ENCODE measurements at regions not wholly inside any gene's neighbourhood (a gene's known extent, or its start where the extent isn't known, plus 50 kb on each side); places are given as distances from the start of the nearest gene placed in this dataset.

- H3K27ac Mint-ChIP-seq, result no peak overlapping the region
- no peak for TF ChIP-seq CTCF (IDR thresholded peaks at IDR 0.05)
- H3K9me3 Mint-ChIP-seq, result no peaks in the 10 kb centered on the region
- no peaks in the 10 kb centered on the region for H3K27me3 Mint-ChIP-seq
- intact Hi-C loops (cut with DNase I, micrococcal nuclease), result no loop called here
- CTCF ChIA-PET, result no interaction called here
- H3K4me3 ChIP-seq (ENCODE audit: low read length), result no peak overlapping the region
- H3K4me3 Mint-ChIP-seq, result no peak overlapping the region
- ATAC-seq (ENCODE audit: poor library complexity), result no peak
- H3K4me1 Mint-ChIP-seq (ENCODE audit: low read depth), result no peaks in the 10 kb centered on the region
- no peaks in the 10 kb centered on the region for H3K36me3 ChIP-seq (ENCODE audit: insufficient read depth, low read length)
- no peaks in the 10 kb centered on the region for H3K27me3 ChIP-seq (ENCODE audit: control insufficient read depth in 1 of 2, insufficient read depth in 2 of 2, low read length in 2 of 2)
- no peaks in the 10 kb centered on the region for H3K4me1 ChIP-seq (ENCODE audit: insufficient read depth, low read length)
- H3K9me3 ChIP-seq (ENCODE audit: control insufficient read depth in 1 of 2, insufficient read depth in 1 of 2, low read length in 2 of 2), result peaks cover 0 to 6% of the 10 kb centered on the region in 2 experiments
- H3K27ac ChIP-seq (ENCODE audit: low read depth in 1 of 2, low read length in 2 of 2), result no peak overlapping the region
- no peak for DNase-seq
- POLR2A ChIA-PET, result no interaction called here
- H3K36me3 Mint-ChIP-seq (ENCODE audit: low read depth), result no peaks in the 10 kb centered on the region
Observed at GRCh38 chr7:81399471-81399870, 370.4 kb downstream of the HGF start.

- H3K36me3 Mint-ChIP-seq (ENCODE audit: low read depth), result no peaks in the 10 kb centered on the region
Observed at GRCh38 chr7:81394029-81394428, 375.8 kb downstream of the HGF start.

GRCh38 chr7:81393018-81393417, 376.8 kb downstream of the HGF start:
- POLR2A ChIA-PET, result no interaction called here
- no peak overlapping the region for H3K4me3 ChIP-seq (ENCODE audit: low read length)
- DNase-seq, result no peak
- H3K27ac ChIP-seq (ENCODE audit: low read depth in 1 of 2, low read length in 2 of 2), result no peak overlapping the region
- Mint-ChIP-seq H3K4me3 (no peak overlapping the region), H3K27ac (no peak overlapping the region), H3K4me1 (ENCODE audit: low read depth) (no peaks in the 10 kb centered on the region), H3K36me3 (ENCODE audit: low read depth) (no peaks in the 10 kb centered on the region), H3K27me3 (no peaks in the 10 kb centered on the region), H3K9me3 (no peaks in the 10 kb centered on the region)
- no peaks in the 10 kb centered on the region for H3K27me3 ChIP-seq (ENCODE audit: control insufficient read depth in 1 of 2, insufficient read depth in 2 of 2, low read length in 2 of 2)
- no peaks in the 10 kb centered on the region for H3K4me1 ChIP-seq (ENCODE audit: insufficient read depth, low read length)
- TF ChIP-seq CTCF (IDR thresholded peaks at IDR 0.05), result no peak
- no peak for ATAC-seq (ENCODE audit: poor library complexity)
- peaks cover 0 to 10% of the 10 kb centered on the region in 2 experiments for H3K9me3 ChIP-seq (ENCODE audit: control insufficient read depth in 1 of 2, insufficient read depth in 1 of 2, low read length in 2 of 2)
- CTCF ChIA-PET, result no interaction called here
- intact Hi-C loops (cut with DNase I, micrococcal nuclease), result no loop called here
- no peaks in the 10 kb centered on the region for H3K36me3 ChIP-seq (ENCODE audit: insufficient read depth, low read length)

More at GRCh38 chr7:81394029-81394428, 375.8 kb downstream of the HGF start:
- no peaks in the 10 kb centered on the region for H3K9me3 Mint-ChIP-seq
- H3K4me1 Mint-ChIP-seq (ENCODE audit: low read depth), result no peaks in the 10 kb centered on the region
- no peaks in the 10 kb centered on the region for H3K27me3 Mint-ChIP-seq
- DNase-seq (no peak), ATAC-seq (ENCODE audit: poor library complexity) (no peak)
- no peaks in the 10 kb centered on the region for H3K4me1 ChIP-seq (ENCODE audit: insufficient read depth, low read length)
- no peak overlapping the region for H3K27ac ChIP-seq (ENCODE audit: low read depth in 1 of 2, low read length in 2 of 2)
- intact Hi-C loops (cut with DNase I, micrococcal nuclease), result no loop called here
- H3K9me3 ChIP-seq (ENCODE audit: control insufficient read depth in 1 of 2, insufficient read depth in 1 of 2, low read length in 2 of 2), result peaks cover 0 to 3% of the 10 kb centered on the region in 2 experiments
- H3K27me3 ChIP-seq (ENCODE audit: control insufficient read depth in 1 of 2, insufficient read depth in 2 of 2, low read length in 2 of 2), result no peaks in the 10 kb centered on the region
- no peak overlapping the region for H3K4me3 Mint-ChIP-seq
- CTCF ChIA-PET, result no interaction called here
- no peaks in the 10 kb centered on the region for H3K36me3 ChIP-seq (ENCODE audit: insufficient read depth, low read length)
- no peak overlapping the region for H3K27ac Mint-ChIP-seq
- no peak for TF ChIP-seq CTCF (IDR thresholded peaks at IDR 0.05)
- POLR2A ChIA-PET, result no interaction called here
- no peak overlapping the region for H3K4me3 ChIP-seq (ENCODE audit: low read length)
